ENCODE measurements at regions not wholly inside any gene's neighbourhood (a gene's known extent, or its start where the extent isn't known, plus 50 kb on each side); places are given as distances from the start of the nearest gene placed in this dataset.

DNA sequence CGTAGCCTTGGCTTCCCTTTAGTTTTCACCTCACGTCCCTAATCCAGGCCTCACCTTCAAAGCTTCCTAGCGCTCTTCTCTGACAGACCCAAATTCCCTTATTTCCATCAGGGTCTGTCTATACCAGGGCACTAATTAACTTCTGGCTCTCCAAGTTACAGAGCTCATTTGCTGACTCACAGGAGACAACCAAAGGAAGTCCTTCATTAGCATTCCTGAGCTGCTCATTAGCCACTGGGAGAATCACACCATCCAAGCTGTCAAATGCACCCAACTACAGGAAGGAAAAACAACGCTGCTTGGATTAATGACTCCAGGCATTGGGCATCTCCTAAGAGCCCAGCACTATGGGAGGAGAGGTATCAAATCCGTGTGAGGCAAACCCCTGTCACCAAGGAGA is 109.8 kb upstream of the ALK start:
- Histone ChIP-seq H3K9me3 (ENCODE audit: control insufficient read depth in 4 of 4, insufficient read depth in 3 of 4, low read length in 3 of 4) (no peaks in the 10 kb centered on the region), H3K9ac (ENCODE audit: insufficient read depth in 1 of 2, low read length in 2 of 2) (no peak overlapping the region), H3K4me1 (ENCODE audit: control insufficient read depth in 5 of 5, insufficient read depth in 5 of 5, low read length in 5 of 5) (no peaks in the 10 kb centered on the region), H3K4me3 (no peak overlapping the region), H3K36me3 (ENCODE audit: control insufficient read depth in 4 of 4, insufficient read depth in 4 of 4, low read length in 4 of 4) (no peaks in the 10 kb centered on the region), H3K27ac (ENCODE audit: low read depth in 1 of 2, low read length in 1 of 2) (no peak overlapping the region), H3K27me3 (ENCODE audit: control insufficient read depth in 3 of 3, insufficient read depth in 3 of 3, low read length in 2 of 3) (no peaks in the 10 kb centered on the region)
- 59 to 62% methylated on average over 5 of the region's 5 CpGs for WGBS, 2 donors
- DNase-seq (no peak), ATAC-seq (ENCODE audit: insufficient read depth, low FRiP score) (no peak)
- no peak for TF ChIP-seq CTCF (IDR thresholded peaks at IDR 0.05; ENCODE audit: control extremely low read depth, extremely low read depth)

DNA sequence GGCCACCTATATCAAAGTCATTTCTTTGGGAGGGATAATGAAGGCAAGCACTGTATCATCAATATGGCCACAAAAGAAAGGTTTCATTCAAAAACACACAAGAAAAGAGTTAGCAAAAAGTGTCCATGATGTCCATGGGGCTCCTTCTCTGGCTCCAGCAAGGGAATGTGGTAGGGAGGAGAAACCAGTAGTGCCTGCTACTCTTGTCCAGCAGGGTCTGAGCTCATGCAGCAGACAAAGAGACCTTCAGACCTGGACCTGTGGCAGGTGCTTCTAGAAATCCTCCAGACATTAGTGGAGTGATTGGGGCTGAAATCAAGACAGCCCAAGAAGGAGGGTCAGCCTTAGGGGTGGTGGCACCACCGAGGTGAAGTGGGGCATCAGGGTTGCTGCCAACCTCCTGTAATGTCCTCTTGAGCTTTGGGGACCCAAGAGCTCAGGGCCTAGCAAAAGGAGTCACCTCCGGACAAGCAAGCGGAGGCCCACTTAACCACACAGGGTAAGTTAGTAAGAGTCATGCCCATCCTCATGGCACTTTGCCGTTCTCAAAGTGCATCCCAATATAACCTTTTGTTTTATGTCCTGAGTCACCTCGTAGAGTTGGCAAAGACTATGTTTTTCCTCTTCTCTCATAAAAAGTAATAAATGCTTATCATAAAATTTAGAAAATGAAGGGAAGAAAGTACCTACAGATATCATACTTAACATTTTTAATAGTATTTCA is 112.6 kb upstream of the YPEL5 start:
- Histone ChIP-seq H3K9ac (ENCODE audit: insufficient read depth in 1 of 2, low read length in 2 of 2) (no peak overlapping the region), H3K4me3 (no peak overlapping the region), H3K36me3 (ENCODE audit: control insufficient read depth in 4 of 4, insufficient read depth in 4 of 4, low read length in 4 of 4) (no peaks in the 10 kb centered on the region), H3K9me3 (ENCODE audit: control insufficient read depth in 4 of 4, insufficient read depth in 3 of 4, low read length in 3 of 4) (no peaks in the 10 kb centered on the region), H3K4me1 (ENCODE audit: control insufficient read depth in 5 of 5, insufficient read depth in 5 of 5, low read length in 5 of 5) (no peaks in the 10 kb centered on the region), H3K27me3 (ENCODE audit: control insufficient read depth in 3 of 3, insufficient read depth in 3 of 3, low read length in 2 of 3) (no peaks in the 10 kb centered on the region), H3K27ac (ENCODE audit: low read depth in 1 of 2, low read length in 1 of 2) (no peak overlapping the region)
- TF ChIP-seq CTCF (IDR thresholded peaks at IDR 0.05; ENCODE audit: control extremely low read depth, extremely low read depth), result no peak
- ATAC-seq (ENCODE audit: insufficient read depth, low FRiP score) (no peak), DNase-seq (no peak)
- 86 to 93% methylated on average over 5 of the region's 5 CpGs for WGBS, 2 donors

DNA sequence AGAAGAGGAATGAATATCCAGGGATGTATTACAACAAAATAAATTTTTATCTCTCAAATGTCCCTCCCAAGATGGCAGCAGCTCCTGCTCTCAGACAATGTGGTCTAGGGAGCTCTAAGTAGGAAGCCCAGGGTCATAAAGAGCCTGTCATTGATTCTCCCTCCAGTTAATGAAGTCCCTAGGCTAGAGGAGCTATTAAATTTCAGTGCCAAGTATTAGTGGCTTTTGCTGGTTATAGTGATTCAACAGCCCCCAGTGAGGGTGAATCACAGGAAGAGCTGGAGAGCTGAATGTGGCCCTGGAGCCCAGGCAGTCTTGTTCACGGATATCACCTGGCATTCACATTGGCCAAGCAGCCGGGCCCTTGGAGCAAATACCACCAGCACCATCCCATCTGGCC is 109.8 kb upstream of the YPEL5 start:
- no peaks in the 10 kb centered on the region for H3K36me3 ChIP-seq (ENCODE audit: control insufficient read depth in 4 of 4, insufficient read depth in 4 of 4, low read length in 4 of 4)
- DNase-seq (no peak), ATAC-seq (ENCODE audit: insufficient read depth, low FRiP score) (no peak)
- H3K4me3 ChIP-seq, result no peak overlapping the region
- H3K9ac ChIP-seq (ENCODE audit: insufficient read depth in 1 of 2, low read length in 2 of 2), result no peak overlapping the region
- no peaks in the 10 kb centered on the region for H3K4me1 ChIP-seq (ENCODE audit: control insufficient read depth in 5 of 5, insufficient read depth in 5 of 5, low read length in 5 of 5)
- H3K27me3 ChIP-seq (ENCODE audit: control insufficient read depth in 3 of 3, insufficient read depth in 3 of 3, low read length in 2 of 3), result no peaks in the 10 kb centered on the region
- TF ChIP-seq CTCF (IDR thresholded peaks at IDR 0.05; ENCODE audit: control extremely low read depth, extremely low read depth), result no peak
- no peaks in the 10 kb centered on the region for H3K9me3 ChIP-seq (ENCODE audit: control insufficient read depth in 4 of 4, insufficient read depth in 3 of 4, low read length in 3 of 4)
- no peak overlapping the region for H3K27ac ChIP-seq (ENCODE audit: low read depth in 1 of 2, low read length in 1 of 2)
- WGBS, 2 donors, result 96% methylated on average over 2 of the region's 2 CpGs

- no peaks in the 10 kb centered on the region for H3K27me3 ChIP-seq (ENCODE audit: control insufficient read depth in 3 of 3, insufficient read depth in 3 of 3, low read length in 2 of 3)
- H3K4me3 ChIP-seq, result no peak overlapping the region
- WGBS, 2 donors, result 77 to 89% methylated on average over 3 of the region's 3 CpGs
- TF ChIP-seq CTCF (IDR thresholded peaks at IDR 0.05; ENCODE audit: control extremely low read depth, extremely low read depth), result no peak
- no peak for ATAC-seq (ENCODE audit: insufficient read depth, low FRiP score)
- H3K4me1 ChIP-seq (ENCODE audit: control insufficient read depth in 5 of 5, insufficient read depth in 5 of 5, low read length in 5 of 5), result no peaks in the 10 kb centered on the region
- no peaks in the 10 kb centered on the region for H3K36me3 ChIP-seq (ENCODE audit: control insufficient read depth in 4 of 4, insufficient read depth in 4 of 4, low read length in 4 of 4)
- H3K9me3 ChIP-seq (ENCODE audit: control insufficient read depth in 4 of 4, insufficient read depth in 3 of 4, low read length in 3 of 4), result no peaks in the 10 kb centered on the region
- no peak for DNase-seq
- H3K9ac ChIP-seq (ENCODE audit: insufficient read depth in 1 of 2, low read length in 2 of 2), result no peak overlapping the region
- no peak overlapping the region for H3K27ac ChIP-seq (ENCODE audit: low read depth in 1 of 2, low read length in 1 of 2)
These were observed 108.4 kb upstream of the YPEL5 start for GRCh38 chr2:30038419-30038818.

All from lung (tissue), 11 donors.